HCT116 (cell line): ENCODE measurements at regions not wholly inside any gene's neighbourhood (a gene's known extent, or its start where the extent isn't known, plus 50 kb on each side); places are given as distances from the start of the nearest gene placed in this dataset.

Experiments used
- POLR2AphosphoS5 ChIP-seq: IDR thresholded peaks from 2 replicates; pipeline ENCODE4 v1.6.1; 2011; ENCODE audit warnings: mild to moderate bottlenecking, low read depth, low read length, moderate library complexity
- TF ChIP-seq, protein P1 (sequence below): IDR thresholded peaks from 2 replicates; pipeline ENCODE4 v1.6.1; 2012

DNA sequence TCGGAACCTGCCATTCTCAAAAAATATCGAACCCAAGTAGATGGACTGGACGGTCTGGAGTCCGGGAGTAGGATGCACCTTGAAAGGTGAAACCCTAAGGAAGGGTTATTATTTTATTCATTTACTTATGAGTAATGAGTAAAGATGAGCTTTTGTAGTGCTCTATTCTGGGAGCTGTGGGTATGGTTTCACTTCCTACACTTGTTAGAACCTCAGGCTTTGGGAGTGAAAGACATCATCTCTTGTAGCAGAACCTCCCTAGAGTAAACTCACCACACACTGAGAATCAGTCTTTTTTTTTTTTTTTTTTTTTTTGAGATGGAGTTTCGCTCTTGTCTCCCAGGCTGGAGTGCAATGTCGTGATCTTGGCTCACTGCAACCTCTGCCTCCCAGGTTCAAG lies 389.4 kb upstream of the AUTS2 start:
- TF ChIP-seq POLR2AphosphoS5: no peak
- TF ChIP-seq, protein P1, sequence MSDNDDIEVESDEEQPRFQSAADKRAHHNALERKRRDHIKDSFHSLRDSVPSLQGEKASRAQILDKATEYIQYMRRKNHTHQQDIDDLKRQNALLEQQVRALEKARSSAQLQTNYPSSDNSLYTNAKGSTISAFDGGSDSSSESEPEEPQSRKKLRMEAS: no peak
